Smooth muscle cell (in vitro differentiated cells): ENCODE measurements at regions not wholly inside any gene's neighbourhood (a gene's known extent, or its start where the extent isn't known, plus 50 kb on each side); places are given as distances from the start of the nearest gene placed in this dataset.

ENCODE experiments used
- DNase-seq: peaks from one replicate; lab custom pipeline; 2025; ENCODE audit not compliant: unreplicated experiment; lab: John Stamatoyannopoulos, UW
- H2AFZ ChIP-seq: fragments of 200-600 bp; sonication (generic); 2 replicates; pipeline ENCODE4 v1.6.0; 2016; ENCODE audit warnings: antibody characterized with exemption, low read depth, mild to moderate bottlenecking
- H3F3A ChIP-seq: fragments of 200-600 bp; sonication (generic); 2 replicates; pipeline ENCODE4 v1.6.0; 2017; ENCODE audit warnings: antibody characterized with exemption, low read depth
- H3K27ac ChIP-seq: fragments of 200-600 bp; sonication (generic); 2 replicates; pipeline ENCODE4 v1.5.1; 2016; ENCODE audit warnings: low read depth, mild to moderate bottlenecking
- H3K27me3 ChIP-seq: fragments of 200-600 bp; sonication (generic); 2 replicates; pipeline ENCODE4 v1.6.1; 2016; ENCODE audit warnings: low read depth, mild to moderate bottlenecking
- H3K36me3 ChIP-seq: fragments of 200-600 bp; sonication (generic); 2 replicates; pipeline ENCODE4 v1.5.1; 2016; ENCODE audit warnings: low read depth
- H3K4me1 ChIP-seq: fragments of 200-600 bp; sonication (generic); 2 replicates; pipeline ENCODE4 v1.5.1; 2016; ENCODE audit warnings: low read depth
- H3K4me2 ChIP-seq: fragments of 200-600 bp; sonication (generic); 2 replicates; pipeline ENCODE4 v1.6.0; 2016; ENCODE audit warnings: mild to moderate bottlenecking
- H3K4me3 ChIP-seq: fragments of 200-600 bp; sonication (generic); 2 replicates; pipeline ENCODE4 v1.5.1; 2016; ENCODE audit warnings: mild to moderate bottlenecking
- H3K79me2 ChIP-seq: fragments of 200-600 bp; sonication (generic); 2 replicates; pipeline ENCODE4 v1.6.0; 2016; ENCODE audit warnings: low read depth, mild to moderate bottlenecking
- H3K9ac ChIP-seq: fragments of 200-600 bp; sonication (generic); 2 replicates; pipeline ENCODE4 v1.6.0; 2016; ENCODE audit warnings: low read depth
- H3K9me3 ChIP-seq: fragments of 200-600 bp; sonication (generic); replicated peaks from 2 replicates; pipeline ENCODE4 v1.5.1; 2016; ENCODE audit warnings: low read depth
- H4K20me1 ChIP-seq: fragments of 200-600 bp; sonication (generic); 2 replicates; pipeline ENCODE4 v1.6.0; 2016; ENCODE audit warnings: low read depth
- CTCF ChIP-seq: fragments of 200-600 bp; sonication (generic); IDR thresholded peaks from 2 replicates; pipeline ENCODE4 v1.5.1; 2017; ENCODE audit warnings: borderline replicate concordance, mild to moderate bottlenecking, antibody characterized with exemption; ENCODE audit not compliant: insufficient read depth, poor library complexity, severe bottlenecking
- WGBS: methylation state at CpG from one replicate; pipeline ENCODE4 v1.1.7; 2016; ENCODE audit warnings: low lambda C conversion rate; 5-methylcytosine and 5-hydroxymethylcytosine counted together

- WGBS: 61% methylated on average over 1 of the region's 1 CpG
- no peaks in the 10 kb centered on the region for H3K27me3 ChIP-seq
- H2AFZ ChIP-seq: no peak overlapping the region
- H3K79me2 ChIP-seq: no peaks in the 10 kb centered on the region
- H3K27ac ChIP-seq: no peak overlapping the region
- H3F3A ChIP-seq: no peaks in the 10 kb centered on the region
- no peak overlapping the region for H3K9ac ChIP-seq
- H3K9me3 ChIP-seq: no peaks in the 10 kb centered on the region
- TF ChIP-seq CTCF: no peak
- H4K20me1 ChIP-seq: no peaks in the 10 kb centered on the region
- DNase-seq: no peak
- H3K4me3 ChIP-seq: no peak overlapping the region
- H3K4me1 ChIP-seq: peaks cover 8% of the 10 kb centered on the region
- H3K4me2 ChIP-seq: no peak overlapping the region
- no peaks in the 10 kb centered on the region for H3K36me3 ChIP-seq
Measured at GRCh38 chr4:129862461-129862860, 766.5 kb downstream of the C4orf33 start.

- Histone ChIP-seq H3K4me1 (peaks cover 8% of the 10 kb centered on the region), H3F3A (no peaks in the 10 kb centered on the region), H2AFZ (peak overlapping the region; percentile 84), H3K9me3 (no peaks in the 10 kb centered on the region), H3K4me2 (no peak overlapping the region), H3K79me2 (no peaks in the 10 kb centered on the region), H4K20me1 (no peaks in the 10 kb centered on the region), H3K27ac (no peak overlapping the region), H3K4me3 (no peak overlapping the region), H3K27me3 (no peaks in the 10 kb centered on the region), H3K36me3 (no peaks in the 10 kb centered on the region), H3K9ac (no peak overlapping the region)
- 23% methylated on average over 3 of the region's 3 CpGs for WGBS
- no peak for DNase-seq
- TF ChIP-seq CTCF: no peak
Measured at GRCh38 chr4:129863206-129863605, 767.3 kb downstream of the C4orf33 start.

GRCh38 chr4:129883996-129884395, 788.0 kb downstream of the C4orf33 start:
- no peak for DNase-seq

More at GRCh38 chr4:129883996-129884395, 788.0 kb downstream of the C4orf33 start:
- Histone ChIP-seq H3K79me2 (no peaks in the 10 kb centered on the region), H2AFZ (no peak overlapping the region), H3K9ac (no peak overlapping the region), H3K4me1 (no peaks in the 10 kb centered on the region), H3K27me3 (no peaks in the 10 kb centered on the region), H3F3A (no peaks in the 10 kb centered on the region), H3K4me2 (no peak overlapping the region), H3K27ac (no peak overlapping the region), H3K4me3 (no peak overlapping the region), H3K9me3 (no peaks in the 10 kb centered on the region), H4K20me1 (no peaks in the 10 kb centered on the region), H3K36me3 (no peaks in the 10 kb centered on the region)
- TF ChIP-seq CTCF: no peak
- 80% methylated on average over 3 of the region's 3 CpGs for WGBS
